HG03378 (cell line): ENCODE measurements at regions not wholly inside any gene's neighbourhood (a gene's known extent, or its start where the extent isn't known, plus 50 kb on each side); places are given as distances from the start of the nearest gene placed in this dataset.
"Not testable (repeated sequence)": the region's sequence is repeated elsewhere in the genome, so short reads cannot be mapped to it uniquely, and the experiment has no call there.

Source experiments
- ATAC-seq: cut with Tn5 transposase; IDR thresholded peaks from one replicate; pipeline ENCODE4 v1.9.1; 2021; ENCODE audit warnings: mild to moderate bottlenecking, moderate library complexity; ENCODE audit not compliant: unreplicated experiment

DNA sequence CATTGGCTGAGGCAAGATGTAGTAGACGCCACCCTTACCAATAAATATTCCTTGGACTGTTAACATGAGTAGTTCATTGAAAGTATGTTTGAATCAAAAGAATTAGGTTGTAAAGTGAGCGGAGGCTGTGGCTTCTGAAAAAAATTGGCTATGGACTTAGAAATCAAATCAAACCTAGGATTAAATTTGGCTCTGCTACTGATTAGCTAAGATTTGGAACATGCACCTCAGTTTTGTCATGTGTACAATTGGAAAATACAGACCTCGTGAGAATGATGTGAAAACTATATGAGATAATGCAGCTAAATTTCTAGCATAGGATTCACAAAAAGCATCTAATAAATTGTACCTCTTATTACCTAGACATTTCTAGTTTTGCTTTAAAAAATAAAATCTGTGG is 85.3 kb upstream of the USP25 start:
- ATAC-seq, result no peak

DNA sequence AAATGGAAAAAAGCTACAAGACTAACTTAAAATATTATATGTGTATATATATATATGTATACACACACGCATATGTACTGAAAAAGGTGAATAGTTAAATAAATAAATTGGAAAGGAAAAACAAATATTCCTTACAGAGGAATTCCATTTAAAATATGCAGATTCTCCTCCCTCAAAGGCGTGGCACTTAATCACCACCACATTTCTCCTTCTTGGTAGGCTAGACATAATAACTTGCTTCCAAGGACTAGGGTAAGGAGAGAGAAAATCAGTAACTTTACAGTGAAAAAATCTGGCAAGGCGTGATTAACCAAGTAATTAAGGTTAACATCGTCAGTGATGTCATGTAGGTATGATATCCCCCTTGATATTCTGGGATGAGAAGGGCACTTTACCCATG is 84.0 kb upstream of the USP25 start:
- ATAC-seq, result no peak

- no peak for ATAC-seq
These were observed 79.0 kb upstream of the USP25 start for GRCh38 chr21:15650735-15651134.

DNA sequence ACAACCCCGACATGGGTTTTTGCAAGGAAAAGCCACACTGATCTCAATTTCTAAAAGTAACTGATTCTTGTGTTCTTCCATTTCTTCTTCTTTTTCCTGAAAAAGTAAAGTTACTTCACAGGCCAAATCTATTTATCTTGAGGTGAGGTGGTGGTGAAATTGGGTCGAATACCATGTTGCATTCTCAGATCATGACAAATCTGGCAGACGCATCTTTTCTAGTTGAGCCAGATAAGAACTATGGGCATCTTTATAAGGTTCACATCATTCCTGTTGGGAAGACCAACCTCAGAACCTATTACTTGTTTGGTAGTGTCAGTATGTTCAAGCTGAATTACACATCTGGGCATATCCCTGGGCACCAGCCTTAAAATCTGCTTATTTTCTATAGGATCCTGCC is 78.6 kb upstream of the USP25 start:
- no peak for ATAC-seq

DNA sequence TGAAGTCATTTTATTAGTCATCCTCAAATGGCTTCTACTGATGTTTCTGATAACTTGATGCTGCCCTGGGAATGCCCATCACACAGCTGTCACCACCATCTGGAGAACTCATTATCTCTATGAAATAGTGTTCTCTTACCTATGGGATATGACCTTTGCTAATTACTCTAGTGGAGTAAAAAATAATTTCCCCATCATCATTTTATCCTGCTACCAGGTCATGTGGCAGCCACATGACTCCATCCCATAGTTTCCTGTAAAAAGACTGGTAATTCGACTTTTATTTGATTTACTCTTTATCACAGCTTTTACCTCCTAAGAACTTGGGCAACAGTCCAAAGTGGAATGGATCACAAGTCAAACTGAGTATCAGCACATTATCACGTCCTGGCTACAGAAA is 76.1 kb upstream of the USP25 start:
- ATAC-seq, result no peak

DNA sequence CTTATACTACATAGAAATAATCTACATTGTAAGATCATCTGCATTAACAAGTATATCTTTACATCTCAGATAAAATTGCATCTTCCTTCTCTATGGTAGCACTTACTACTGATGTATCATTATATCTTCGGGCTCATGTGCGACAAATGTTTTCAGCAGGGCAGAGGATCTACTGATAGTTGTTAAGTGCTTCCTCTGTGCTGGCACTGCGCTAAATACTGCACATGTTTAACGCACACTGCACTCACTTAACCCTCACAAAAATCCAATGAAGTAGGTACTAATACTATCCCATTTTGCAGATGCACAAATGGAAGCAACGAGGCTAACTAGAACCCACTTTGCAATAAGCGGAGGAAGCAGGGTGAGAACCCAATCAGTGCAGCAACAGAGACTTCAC is 75.6 kb upstream of the USP25 start:
- ATAC-seq, result no peak

GRCh38 chr21:15659753-15660422 is 69.9 kb upstream of the USP25 start:
- ATAC-seq, result no peak

DNA sequence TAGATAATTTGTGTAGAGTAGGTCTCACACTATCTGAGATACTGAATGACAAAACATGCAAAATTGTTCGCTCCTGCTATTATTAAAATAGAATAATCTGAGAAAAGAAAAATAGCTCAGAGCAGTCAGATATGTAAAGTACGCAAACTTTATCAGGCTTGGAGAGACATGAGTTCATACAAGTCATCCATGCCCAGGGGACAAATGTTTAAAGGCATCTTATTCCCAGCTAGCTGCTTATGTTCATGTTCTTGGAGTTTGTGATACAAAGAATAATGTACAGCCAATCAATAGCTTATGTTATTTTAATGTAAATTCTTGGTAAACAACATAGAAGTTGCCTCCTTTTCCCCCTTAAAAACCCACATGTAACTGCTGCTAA is 69.4 kb upstream of the USP25 start:
- no peak for ATAC-seq

DNA sequence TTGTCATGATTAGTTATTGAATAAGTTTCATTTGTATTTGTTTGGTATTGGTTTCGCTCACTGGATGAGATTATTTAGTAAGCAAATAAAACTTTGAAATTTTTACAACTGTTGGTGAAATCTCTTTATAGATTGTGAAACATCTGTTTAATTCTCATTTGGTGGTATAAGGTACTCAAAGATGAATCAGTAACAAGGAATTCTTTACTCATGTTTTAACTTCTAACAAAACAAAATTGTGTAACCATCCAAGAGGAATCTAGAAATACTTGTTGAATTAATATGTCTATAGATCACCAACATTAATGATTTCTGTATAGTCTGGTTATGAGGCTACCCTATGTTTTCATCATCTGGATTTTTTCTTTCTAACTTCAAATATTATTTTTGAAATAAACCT is 62.8 kb upstream of the USP25 start:
- no peak for ATAC-seq

DNA sequence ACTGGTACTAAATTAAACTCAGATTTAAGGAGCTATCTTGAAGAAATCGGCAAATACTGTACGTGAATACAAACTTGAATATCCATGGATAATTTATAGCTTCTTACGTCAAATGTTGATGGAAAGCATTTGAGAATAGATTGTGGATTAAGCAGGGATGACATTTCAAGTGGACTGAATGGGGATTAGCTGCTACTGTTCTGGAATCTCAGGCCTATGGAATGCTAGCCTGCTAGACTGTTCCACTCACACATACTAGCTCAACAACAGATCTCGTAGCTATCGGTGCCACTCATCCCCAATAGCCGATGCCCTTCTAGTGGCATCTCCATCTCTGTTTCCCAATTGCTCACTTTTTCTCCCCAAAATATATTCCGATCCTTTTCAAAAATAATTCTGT is 62.0 kb upstream of the USP25 start:
- ATAC-seq, result no peak

DNA sequence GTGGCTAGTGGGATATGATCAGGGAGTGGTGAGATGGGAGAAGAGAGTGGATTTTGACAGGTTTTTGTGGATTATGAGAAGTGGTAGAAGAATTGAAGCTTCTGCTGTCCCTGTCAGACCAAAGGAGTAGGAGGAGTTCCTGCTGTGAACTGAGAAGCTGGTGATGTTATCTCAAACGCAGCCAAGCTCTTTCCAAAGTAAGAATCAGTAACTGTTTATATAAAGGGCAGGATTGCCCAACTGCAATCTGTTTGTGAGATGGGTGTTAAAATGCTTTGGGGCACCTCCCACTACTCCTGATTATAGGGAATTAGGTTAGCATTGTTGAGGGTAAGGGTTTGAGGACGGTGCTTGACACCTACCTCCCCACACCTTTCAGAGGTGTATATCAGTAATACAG is 60.5 kb upstream of the USP25 start:
- ATAC-seq, result no peak

- peak; percentile 58 for ATAC-seq
These were observed 58.6 kb upstream of the USP25 start for GRCh38 chr21:15671188-15671587.

GRCh38 chr21:15672578-15672977 is 57.2 kb upstream of the USP25 start:
- ATAC-seq, result not testable (repeated sequence)

DNA sequence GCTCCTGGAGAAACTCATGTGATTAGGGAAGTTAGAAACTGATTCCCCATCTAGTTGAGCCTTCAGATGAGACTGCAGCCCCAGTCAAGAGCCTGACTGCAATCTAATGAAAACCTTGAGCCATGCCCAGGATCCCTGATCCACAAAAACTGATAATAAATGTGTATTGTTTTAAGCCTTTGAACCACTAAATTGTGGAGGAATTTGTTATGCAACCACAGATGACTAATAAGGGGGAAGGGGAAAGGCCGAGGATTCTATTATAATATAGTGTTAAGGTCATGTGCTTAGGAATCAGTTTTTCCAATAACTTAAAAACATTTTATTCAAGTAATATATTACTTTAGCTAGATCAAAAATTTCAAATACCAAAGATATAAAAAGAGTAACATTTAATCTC is 52.8 kb upstream of the USP25 start:
- no peak for ATAC-seq

DNA sequence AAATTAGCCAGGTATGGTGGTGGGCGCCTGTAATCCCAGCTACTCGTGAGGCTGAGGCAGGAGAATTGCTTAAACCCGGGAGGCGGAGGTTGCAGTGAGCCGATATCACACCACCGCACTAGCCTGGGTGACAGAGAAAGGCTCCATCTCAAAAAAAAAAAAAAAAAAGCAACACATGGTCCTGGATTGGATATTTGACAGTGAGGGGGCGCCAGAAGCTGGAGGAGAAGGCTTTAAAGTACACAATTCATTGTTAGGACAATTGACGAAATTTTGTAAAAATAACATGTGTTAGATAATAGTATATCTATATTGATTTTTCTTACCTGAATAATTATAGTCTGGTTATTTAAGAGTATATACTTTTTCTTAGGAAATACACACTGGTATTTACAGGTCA is 50.2 kb upstream of the USP25 start:
- no peak for ATAC-seq
